HepG2 (cell line): ENCODE measurements at regions not wholly inside any gene's neighbourhood (a gene's known extent, or its start where the extent isn't known, plus 50 kb on each side); places are given as distances from the start of the nearest gene placed in this dataset.

Experiments
- ATAC-seq: fragments of 200-7000 bp; cut with Tn5 transposase; 3 replicates; pipeline ENCODE4 v1.9.1; 2020; ENCODE audit warnings: mild to moderate bottlenecking, moderate library complexity
- BruUV-seq: library from RNA; stranded (reverse); fragments of 400-500 nt; replicated peaks from 2 replicates; lab custom pipeline; 2021; lab: Mats Ljungman, UMichigan
- CTCF ChIA-PET: fragments of 300-600 bp; formaldehyde crosslinking; extraction: SDS; loops from one replicate; lab custom pipeline; 2021; ENCODE audit warnings: low total read pairs, inconsistent platforms, low intra/inter-chr PET ratio; lab: Yijun Ruan, JAX
- POLR2A ChIA-PET: fragments of 350-600 bp; sonication (Branson Sonifier 250); formaldehyde crosslinking; loops from one replicate; lab custom pipeline; 2020; ENCODE audit warnings: antibody characterized with exemption, inconsistent platforms; lab: Yijun Ruan, JAX
- DNase-seq: peaks from one replicate; pipeline ENCODE4 v3.0.0-alpha.2; 2015; ENCODE audit warnings: low spot score
- FAIRE-seq: peaks from 3 replicates; lab custom pipeline; 2011; peaks lifted over from hg19 to GRCh38; lab: Jason Lieb, UNC
- H2AFZ ChIP-seq: one replicate; pipeline ENCODE4 v1.6.1; 2011; ENCODE audit warnings: low read length, inconsistent platforms
- H3K27ac ChIP-seq: fragments of 300-600 bp; 3 replicates; pipeline ENCODE4 v1.8.0; 2011; ENCODE audit warnings: mixed run types, mild to moderate bottlenecking, mixed read lengths, low read length, inconsistent platforms; ENCODE audit not compliant: insufficient read depth; ENCODE audit errors: extremely low read length
- H3K27me3 ChIP-seq, 2 experiments: fragments of 200-600 bp in 1 of 2; 2 replicates in 1 of 2; 3 replicates in 1 of 2; pipeline versions ENCODE4 v1.6.0 to v1.8.0; 2011; ENCODE audit warnings: low read length in 2 of 2, mild to moderate bottlenecking in 2 of 2, moderate library complexity in 2 of 2, inconsistent platforms in 1 of 2; ENCODE audit not compliant: insufficient read depth in 2 of 2, control insufficient read depth in 1 of 2
- H3K36me3 ChIP-seq, 2 experiments: fragments of 200-600 bp in 1 of 2; replicated peaks in 1 of 2; 2 replicates in 1 of 2; 3 replicates in 1 of 2; pipeline versions ENCODE4 v1.5.1 to v1.8.0; 2011; ENCODE audit warnings: low read length in 2 of 2, inconsistent platforms in 1 of 2; ENCODE audit not compliant: insufficient read depth in 2 of 2, control insufficient read depth in 1 of 2
- H3K4me1 ChIP-seq: 2 replicates; pipeline ENCODE4 v1.5.1; 2012; ENCODE audit warnings: low read length, inconsistent platforms; ENCODE audit not compliant: insufficient read depth
- H3K4me2 ChIP-seq: 2 replicates; pipeline ENCODE4 v1.6.0; 2011; ENCODE audit warnings: low read depth, low read length, inconsistent platforms
- H3K4me3 ChIP-seq, 3 experiments: fragments of 200-600 bp in 1 of 3; sonication (generic), shearing (Covaris generic) in 1 of 3; replicated peaks in 1 of 3; 2 replicates each; pipeline ENCODE4 v1.5.1; 2011 to 2016; ENCODE audit warnings: low read length in 3 of 3, inconsistent platforms in 2 of 3, low read depth in 2 of 3, mild to moderate bottlenecking in 2 of 3, control low read depth in 1 of 3, mixed read lengths in 1 of 3; ENCODE audit not compliant: insufficient read depth in 1 of 3
- H3K79me2 ChIP-seq: one replicate; pipeline ENCODE4 v1.6.1; 2011; ENCODE audit warnings: low read length, inconsistent platforms; ENCODE audit not compliant: insufficient read depth
- H3K9ac ChIP-seq: 2 replicates; pipeline ENCODE4 v1.6.0; 2011; ENCODE audit warnings: mild to moderate bottlenecking, low read depth, low read length, inconsistent platforms; ENCODE audit not compliant: insufficient read depth
- H3K9me3 ChIP-seq: 2 replicates; pipeline ENCODE4 v1.5.1; 2012; ENCODE audit warnings: mild to moderate bottlenecking, low read length
- H4K20me1 ChIP-seq: 2 replicates; pipeline ENCODE4 v1.6.0; 2011; ENCODE audit warnings: inconsistent platforms, mild to moderate bottlenecking, low read length, moderate library complexity; ENCODE audit not compliant: insufficient read depth
- BCL6 ChIP-seq: IDR thresholded peaks from 2 replicates; pipeline ENCODE4 v1.6.1; 2016; ENCODE audit warnings: missing genetic modification reagents, missing compliant biosample characterization
- CEBPB ChIP-seq: IDR thresholded peaks from 2 replicates; pipeline ENCODE4 v1.6.1; 2011; ENCODE audit warnings: low read depth, low read length, improper control_type of control experiment, borderline replicate concordance
- FOXA3 ChIP-seq: IDR thresholded peaks from 2 replicates; pipeline ENCODE4 v1.6.1; 2016; ENCODE audit warnings: missing genetic modification reagents, missing compliant biosample characterization
- GATAD2A ChIP-seq: IDR thresholded peaks from 2 replicates; pipeline ENCODE4 v1.6.1; 2016
- HNRNPK ChIP-seq: fragments of 200-400 bp; formaldehyde crosslinking; IDR thresholded peaks from 2 replicates; pipeline ENCODE4 v1.6.1; 2018; ENCODE audit warnings: low read length, low read depth, moderate library complexity, mild to moderate bottlenecking; ENCODE audit not compliant: poor library complexity, severe bottlenecking
- NCOA2 ChIP-seq: sonication (generic); formaldehyde crosslinking; IDR thresholded peaks from 2 replicates; pipeline ENCODE4 v1.8.0; 2022; ENCODE audit warnings: inconsistent platforms
- NCOR1 ChIP-seq: fragments of 200-600 bp; sonication (generic); IDR thresholded peaks from 2 replicates; pipeline ENCODE4 v1.7.0; 2017; ENCODE audit warnings: antibody characterized with exemption, low read length, borderline replicate concordance
- SMYD3 ChIP-seq: sonication (generic); formaldehyde crosslinking; IDR thresholded peaks from 2 replicates; pipeline ENCODE4 v1.8.1; 2023; ENCODE audit warnings: mild to moderate bottlenecking, missing genetic modification reagents
- ZBTB7B ChIP-seq: sonication (generic); formaldehyde crosslinking; IDR thresholded peaks from 2 replicates; pipeline ENCODE4 v1.4.0; 2020; ENCODE audit warnings: missing genetic modification reagents
- ZGPAT ChIP-seq: IDR thresholded peaks from 2 replicates; pipeline ENCODE4 v1.6.1; 2016; ENCODE audit warnings: mild to moderate bottlenecking
- ZMYM3 ChIP-seq: sonication (generic); formaldehyde crosslinking; IDR thresholded peaks from 2 replicates; pipeline ENCODE4 v1.5.1; 2020; ENCODE audit warnings: mild to moderate bottlenecking, missing genetic modification reagents
- ZNF205 ChIP-seq: IDR thresholded peaks from 2 replicates; pipeline ENCODE4 v1.6.1; 2018; ENCODE audit warnings: missing biosample characterization, missing genetic modification reagents
- ZNF3 ChIP-seq: IDR thresholded peaks from 2 replicates; pipeline ENCODE4 v1.7.0; 2017; ENCODE audit warnings: inconsistent platforms
- ZNF790 ChIP-seq: sonication (generic); formaldehyde crosslinking; IDR thresholded peaks from 2 replicates; pipeline ENCODE4 v1.8.0; 2022; ENCODE audit warnings: missing genetic modification reagents, mild to moderate bottlenecking, borderline replicate concordance
- WGBS: methylation state at CpG from one replicate; pipeline ENCODE4 v1.1.6; 2017; ENCODE audit warnings: low lambda C conversion rate; 5-methylcytosine and 5-hydroxymethylcytosine counted together
- in situ Hi-C: cut with HindIII; loops from 2 replicates; pipeline ENCODE4 v1.10.0; 2017; ENCODE audit warnings: low pct_unique_long_range_greater_than_20kb; ENCODE audit not compliant: extremely low pct_ligation_motif_present
- intact Hi-C: fragments of 100-400 bp; cut with micrococcal nuclease; formaldehyde crosslinking; loops from one replicate; pipeline ENCODE4 v1.10.0; 2022; ENCODE audit not compliant: unreplicated experiment
- TF ChIP-seq, protein P1 (sequence below): sonication (generic); formaldehyde crosslinking; IDR thresholded peaks from 2 replicates; pipeline ENCODE4 v1.8.1; 2023; ENCODE audit warnings: mild to moderate bottlenecking, inconsistent platforms, moderate library complexity, missing genetic modification reagents, borderline replicate concordance
- TF ChIP-seq, protein P2 (sequence below): sonication (generic); formaldehyde crosslinking; conservative IDR thresholded peaks from 2 replicates; pipeline ENCODE4 v1.4.0; 2020; ENCODE audit warnings: mild to moderate bottlenecking, missing genetic modification reagents, moderate library complexity
- TF ChIP-seq, protein P3 (sequence below), 2 experiments: fragments of 450-650 bp in 1 of 2; sonication (generic) in 1 of 2; formaldehyde crosslinking; IDR thresholded peaks; 2 replicates each; pipeline versions ENCODE4 v1.5.0 to v1.8.0; 2020 to 2022; ENCODE audit warnings: mild to moderate bottlenecking in 1 of 2, missing genetic modification reagents in 1 of 2

DNA sequence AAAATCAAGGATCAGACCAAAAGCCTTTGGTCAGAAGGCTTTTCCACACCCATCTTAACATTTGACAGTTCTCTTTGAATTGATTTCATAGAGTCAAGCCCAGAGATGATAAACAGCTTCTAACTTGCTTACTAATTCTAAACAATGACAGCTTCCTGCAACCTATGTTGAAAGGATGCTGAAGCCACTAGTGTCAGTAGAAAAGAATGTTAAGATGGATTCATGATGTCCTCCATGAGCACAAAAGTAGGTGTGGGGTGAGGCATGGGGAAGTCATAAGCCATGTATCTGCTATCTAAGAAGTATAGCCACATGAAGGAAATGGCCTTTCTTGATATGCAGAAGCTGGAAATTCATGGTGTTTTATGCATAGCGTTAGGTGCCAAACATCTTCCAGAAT, 269.3 kb downstream of the DHX15 start (continued):
- no peak for TF ChIP-seq ZMYM3 (CRISPR knock-in tag)
- TF ChIP-seq, protein P1, sequence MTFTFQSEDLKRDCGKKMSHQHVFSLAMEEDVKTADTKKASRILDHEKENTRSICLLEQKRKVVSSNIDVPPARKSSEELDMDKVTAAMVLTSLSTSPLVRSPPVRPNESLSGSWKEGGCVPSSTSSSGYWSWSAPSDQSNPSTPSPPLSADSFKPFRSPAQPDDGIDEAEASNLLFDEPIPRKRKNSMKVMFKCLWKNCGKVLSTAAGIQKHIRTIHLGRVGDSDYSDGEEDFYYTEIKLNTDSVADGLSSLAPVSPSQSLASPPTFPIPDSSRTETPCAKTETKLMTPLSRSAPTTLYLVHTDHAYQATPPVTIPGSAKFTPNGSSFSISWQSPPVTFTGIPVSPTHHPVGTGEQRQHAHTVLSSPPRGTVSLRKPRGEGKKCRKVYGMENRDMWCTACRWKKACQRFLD (CRISPR knock-in tag): no peak
- TF ChIP-seq ZBTB7B (CRISPR knock-in tag): no peak
- no peak for TF ChIP-seq NCOA2
- no peak for TF ChIP-seq ZNF3 (CRISPR knock-in tag)
- no peak for TF ChIP-seq SMYD3 (CRISPR knock-in tag)

DNA sequence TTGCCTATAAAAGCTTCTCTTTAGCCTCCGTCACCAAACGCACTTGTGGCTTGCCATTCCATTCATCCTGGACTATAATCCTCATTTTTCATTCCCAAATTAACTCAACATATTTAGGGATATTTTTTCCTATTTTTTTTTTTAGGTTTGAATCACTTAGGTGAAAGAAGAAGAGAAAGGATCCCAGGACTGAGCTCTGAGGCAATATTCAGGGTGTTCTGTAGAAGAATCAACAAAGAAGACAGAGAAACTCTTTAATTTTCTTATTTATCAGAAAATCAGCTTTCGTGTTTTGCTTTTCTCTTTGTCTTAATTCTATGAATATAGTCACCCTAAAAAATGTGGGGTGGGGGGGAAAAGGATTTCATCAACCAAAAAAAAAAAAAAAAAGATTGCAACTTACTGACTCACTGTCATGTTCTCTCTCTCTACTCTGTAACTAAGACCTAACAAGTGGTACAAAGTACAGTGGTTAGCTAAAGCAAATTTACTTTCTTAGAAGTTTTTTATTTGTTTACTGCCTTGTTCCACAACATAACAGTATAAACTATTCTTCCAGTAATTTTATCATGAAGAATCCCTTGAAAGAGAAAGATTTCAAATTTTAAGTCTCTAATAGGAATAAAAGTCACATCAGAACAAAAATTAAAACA, 272.0 kb downstream of the DHX15 start:
- H3K27me3 ChIP-seq: no peaks in the 10 kb centered on the region; a peak in 1 of 5 replicates
- peaks cover 17% of the 10 kb centered on the region for H3K4me1 ChIP-seq
- POLR2A ChIA-PET: interaction anchor here (0.8 kb wide), 1 partner anchor 422 kb away, joined by 3 read pairs; the partner anchor contains the start of gene PPARGC1A
- in situ Hi-C loops (no loop called here), intact Hi-C loops (no loop called here)
- H3K9ac ChIP-seq: no peak overlapping the region
- FAIRE-seq (peak; percentile 21), ATAC-seq (peak; percentile 77), DNase-seq (peak; percentile 31)
- no TSS peak for BruUV-seq
- H3K36me3 ChIP-seq: no peaks in the 10 kb centered on the region
- H3K4me2 ChIP-seq: no peak overlapping the region
- H3K4me3 ChIP-seq: no peak overlapping the region
- no peaks in the 10 kb centered on the region for H3K9me3 ChIP-seq
- CTCF ChIA-PET: no interaction called here
- H3K27ac ChIP-seq: no peak overlapping the region
- 16% methylated on average over 3 of the region's 3 CpGs for WGBS
- no peak overlapping the region for H2AFZ ChIP-seq
- H3K79me2 ChIP-seq: no peaks in the 10 kb centered on the region
- no peaks in the 10 kb centered on the region for H4K20me1 ChIP-seq
- TF ChIP-seq BCL6 (peak; percentile 99), FOXA3 (peak; percentile 74), ZNF790 (no peak), ZGPAT (CRISPR knock-in tag) (0 out of 2 replicates have a peak, but pooled peaks have one; percentile 44), NCOR1 (0 out of 2 replicates have a peak, but pooled peaks have one; percentile 33), HNRNPK (no peak), GATAD2A (CRISPR knock-in tag) (peak; percentile 59), CEBPB (0 out of 2 replicates have a peak, but pooled peaks have one; percentile 16), ZNF205 (no peak)
- TF ChIP-seq, protein P2, sequence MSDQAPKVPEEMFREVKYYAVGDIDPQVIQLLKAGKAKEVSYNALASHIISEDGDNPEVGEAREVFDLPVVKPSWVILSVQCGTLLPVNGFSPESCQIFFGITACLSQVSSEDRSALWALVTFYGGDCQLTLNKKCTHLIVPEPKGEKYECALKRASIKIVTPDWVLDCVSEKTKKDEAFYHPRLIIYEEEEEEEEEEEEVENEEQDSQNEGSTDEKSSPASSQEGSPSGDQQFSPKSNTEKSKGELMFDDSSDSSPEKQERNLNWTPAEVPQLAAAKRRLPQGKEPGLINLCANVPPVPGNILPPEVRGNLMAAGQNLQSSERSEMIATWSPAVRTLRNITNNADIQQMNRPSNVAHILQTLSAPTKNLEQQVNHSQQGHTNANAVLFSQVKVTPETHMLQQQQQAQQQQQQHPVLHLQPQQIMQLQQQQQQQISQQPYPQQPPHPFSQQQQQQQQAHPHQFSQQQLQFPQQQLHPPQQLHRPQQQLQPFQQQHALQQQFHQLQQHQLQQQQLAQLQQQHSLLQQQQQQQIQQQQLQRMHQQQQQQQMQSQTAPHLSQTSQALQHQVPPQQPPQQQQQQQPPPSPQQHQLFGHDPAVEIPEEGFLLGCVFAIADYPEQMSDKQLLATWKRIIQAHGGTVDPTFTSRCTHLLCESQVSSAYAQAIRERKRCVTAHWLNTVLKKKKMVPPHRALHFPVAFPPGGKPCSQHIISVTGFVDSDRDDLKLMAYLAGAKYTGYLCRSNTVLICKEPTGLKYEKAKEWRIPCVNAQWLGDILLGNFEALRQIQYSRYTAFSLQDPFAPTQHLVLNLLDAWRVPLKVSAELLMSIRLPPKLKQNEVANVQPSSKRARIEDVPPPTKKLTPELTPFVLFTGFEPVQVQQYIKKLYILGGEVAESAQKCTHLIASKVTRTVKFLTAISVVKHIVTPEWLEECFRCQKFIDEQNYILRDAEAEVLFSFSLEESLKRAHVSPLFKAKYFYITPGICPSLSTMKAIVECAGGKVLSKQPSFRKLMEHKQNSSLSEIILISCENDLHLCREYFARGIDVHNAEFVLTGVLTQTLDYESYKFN (CRISPR knock-in tag): peak; percentile 48
- TF ChIP-seq, protein P3, sequence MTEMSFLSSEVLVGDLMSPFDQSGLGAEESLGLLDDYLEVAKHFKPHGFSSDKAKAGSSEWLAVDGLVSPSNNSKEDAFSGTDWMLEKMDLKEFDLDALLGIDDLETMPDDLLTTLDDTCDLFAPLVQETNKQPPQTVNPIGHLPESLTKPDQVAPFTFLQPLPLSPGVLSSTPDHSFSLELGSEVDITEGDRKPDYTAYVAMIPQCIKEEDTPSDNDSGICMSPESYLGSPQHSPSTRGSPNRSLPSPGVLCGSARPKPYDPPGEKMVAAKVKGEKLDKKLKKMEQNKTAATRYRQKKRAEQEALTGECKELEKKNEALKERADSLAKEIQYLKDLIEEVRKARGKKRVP (CRISPR knock-in tag; IDR thresholded peaks at IDR 0.05): peak in 1 of 2 experiments; percentile 73; a peak in 2 of 4 replicates
